HL-60 (cell line): ENCODE measurements at regions not wholly inside any gene's neighbourhood (a gene's known extent, or its start where the extent isn't known, plus 50 kb on each side); places are given as distances from the start of the nearest gene placed in this dataset.

Source experiments
- GABPA ChIP-seq: IDR thresholded peaks from 2 replicates; pipeline ENCODE4 v1.6.1; 2012; ENCODE audit warnings: low read depth
- POLR2AphosphoS5 ChIP-seq: IDR thresholded peaks from 2 replicates; pipeline ENCODE4 v1.6.1; 2012; ENCODE audit warnings: low read depth
- SPI1 ChIP-seq: IDR thresholded peaks from 2 replicates; pipeline ENCODE4 v1.6.1; 2012; ENCODE audit warnings: low read depth, mild to moderate bottlenecking, borderline replicate concordance
- TF ChIP-seq, protein P1 (sequence below): IDR thresholded peaks from 2 replicates; pipeline ENCODE4 v1.6.1; 2012; ENCODE audit warnings: low read depth; ENCODE audit not compliant: insufficient replicate concordance
- TF ChIP-seq, protein P2 (sequence below): IDR thresholded peaks from one replicate; pipeline ENCODE4 v1.5.1; 2011; ENCODE audit warnings: low read length, control low read depth, inconsistent platforms; ENCODE audit not compliant: insufficient read depth

DNA sequence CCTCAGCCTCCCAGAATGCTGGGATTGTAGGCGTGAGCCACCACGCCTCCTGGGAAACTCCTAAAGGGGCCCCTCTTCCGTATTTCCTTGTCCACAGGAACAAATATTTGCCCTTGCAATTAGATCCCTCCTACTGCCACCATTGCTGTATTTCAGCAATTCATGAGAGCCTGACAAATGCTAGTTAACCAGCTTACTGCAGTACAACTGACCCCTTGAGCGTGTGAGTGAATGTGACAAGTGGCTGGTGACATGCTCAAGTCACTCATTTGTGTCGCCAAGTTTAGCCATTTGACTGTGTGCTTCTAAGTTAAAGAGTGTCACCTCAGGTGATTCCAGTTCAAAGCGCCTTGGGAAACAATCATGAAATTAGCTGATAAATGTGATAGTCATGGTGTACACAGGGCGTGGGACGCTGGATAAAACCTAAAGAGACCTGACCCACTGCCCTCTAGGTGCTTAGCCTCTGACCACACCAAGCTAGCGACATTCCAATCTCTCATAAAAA, 56.1 kb upstream of the MAP1LC3B2 start:
- TF ChIP-seq, protein P1, sequence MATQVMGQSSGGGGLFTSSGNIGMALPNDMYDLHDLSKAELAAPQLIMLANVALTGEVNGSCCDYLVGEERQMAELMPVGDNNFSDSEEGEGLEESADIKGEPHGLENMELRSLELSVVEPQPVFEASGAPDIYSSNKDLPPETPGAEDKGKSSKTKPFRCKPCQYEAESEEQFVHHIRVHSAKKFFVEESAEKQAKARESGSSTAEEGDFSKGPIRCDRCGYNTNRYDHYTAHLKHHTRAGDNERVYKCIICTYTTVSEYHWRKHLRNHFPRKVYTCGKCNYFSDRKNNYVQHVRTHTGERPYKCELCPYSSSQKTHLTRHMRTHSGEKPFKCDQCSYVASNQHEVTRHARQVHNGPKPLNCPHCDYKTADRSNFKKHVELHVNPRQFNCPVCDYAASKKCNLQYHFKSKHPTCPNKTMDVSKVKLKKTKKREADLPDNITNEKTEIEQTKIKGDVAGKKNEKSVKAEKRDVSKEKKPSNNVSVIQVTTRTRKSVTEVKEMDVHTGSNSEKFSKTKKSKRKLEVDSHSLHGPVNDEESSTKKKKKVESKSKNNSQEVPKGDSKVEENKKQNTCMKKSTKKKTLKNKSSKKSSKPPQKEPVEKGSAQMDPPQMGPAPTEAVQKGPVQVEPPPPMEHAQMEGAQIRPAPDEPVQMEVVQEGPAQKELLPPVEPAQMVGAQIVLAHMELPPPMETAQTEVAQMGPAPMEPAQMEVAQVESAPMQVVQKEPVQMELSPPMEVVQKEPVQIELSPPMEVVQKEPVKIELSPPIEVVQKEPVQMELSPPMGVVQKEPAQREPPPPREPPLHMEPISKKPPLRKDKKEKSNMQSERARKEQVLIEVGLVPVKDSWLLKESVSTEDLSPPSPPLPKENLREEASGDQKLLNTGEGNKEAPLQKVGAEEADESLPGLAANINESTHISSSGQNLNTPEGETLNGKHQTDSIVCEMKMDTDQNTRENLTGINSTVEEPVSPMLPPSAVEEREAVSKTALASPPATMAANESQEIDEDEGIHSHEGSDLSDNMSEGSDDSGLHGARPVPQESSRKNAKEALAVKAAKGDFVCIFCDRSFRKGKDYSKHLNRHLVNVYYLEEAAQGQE = no peak
- TF ChIP-seq, protein P2, sequence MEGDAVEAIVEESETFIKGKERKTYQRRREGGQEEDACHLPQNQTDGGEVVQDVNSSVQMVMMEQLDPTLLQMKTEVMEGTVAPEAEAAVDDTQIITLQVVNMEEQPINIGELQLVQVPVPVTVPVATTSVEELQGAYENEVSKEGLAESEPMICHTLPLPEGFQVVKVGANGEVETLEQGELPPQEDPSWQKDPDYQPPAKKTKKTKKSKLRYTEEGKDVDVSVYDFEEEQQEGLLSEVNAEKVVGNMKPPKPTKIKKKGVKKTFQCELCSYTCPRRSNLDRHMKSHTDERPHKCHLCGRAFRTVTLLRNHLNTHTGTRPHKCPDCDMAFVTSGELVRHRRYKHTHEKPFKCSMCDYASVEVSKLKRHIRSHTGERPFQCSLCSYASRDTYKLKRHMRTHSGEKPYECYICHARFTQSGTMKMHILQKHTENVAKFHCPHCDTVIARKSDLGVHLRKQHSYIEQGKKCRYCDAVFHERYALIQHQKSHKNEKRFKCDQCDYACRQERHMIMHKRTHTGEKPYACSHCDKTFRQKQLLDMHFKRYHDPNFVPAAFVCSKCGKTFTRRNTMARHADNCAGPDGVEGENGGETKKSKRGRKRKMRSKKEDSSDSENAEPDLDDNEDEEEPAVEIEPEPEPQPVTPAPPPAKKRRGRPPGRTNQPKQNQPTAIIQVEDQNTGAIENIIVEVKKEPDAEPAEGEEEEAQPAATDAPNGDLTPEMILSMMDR = no peak
- TF ChIP-seq SPI1 (no peak), GABPA (no peak), POLR2AphosphoS5 (no peak)
